ENCODE measurements at regions not wholly inside any gene's neighbourhood (a gene's known extent, or its start where the extent isn't known, plus 50 kb on each side); places are given as distances from the start of the nearest gene placed in this dataset.

DNA sequence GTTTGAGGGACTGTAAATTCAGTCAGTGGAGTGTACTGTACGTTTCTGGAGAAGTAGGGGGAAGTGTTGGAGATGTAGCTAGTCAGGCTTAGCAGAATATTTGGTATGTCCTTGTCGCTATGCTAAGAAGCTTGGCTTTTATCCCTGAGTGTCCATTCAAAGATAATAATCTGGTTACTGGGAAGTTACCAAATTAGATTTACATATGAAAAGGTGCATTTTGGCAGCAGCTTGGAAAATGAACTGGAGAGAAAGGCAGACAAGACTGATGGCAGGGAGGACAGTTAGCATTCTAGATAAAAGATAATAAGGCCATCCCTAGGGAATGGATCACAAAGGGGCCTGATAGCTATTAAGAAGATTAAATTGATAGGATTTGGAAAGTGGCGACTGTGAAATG, 58.7 kb downstream of the P2RY1 start:
- no peaks in the 10 kb centered on the region for H3K4me1 ChIP-seq (ENCODE audit: control insufficient read depth, insufficient read depth, low read length)
- no peak overlapping the region for H2AFZ ChIP-seq (ENCODE audit: control insufficient read depth, low read depth, low read length)
- no peaks in the 10 kb centered on the region for H3K79me2 ChIP-seq (ENCODE audit: control insufficient read depth, insufficient read depth, low read length)
- intact Hi-C loops (cut with micrococcal nuclease; ENCODE audit: unreplicated experiment) = no loop called here
- ChIA-PET SMC1A (ENCODE audit: uncharacterized antibody, unreplicated experiment) (no interaction called here), RAD21 (ENCODE audit: unreplicated experiment) (no interaction called here), CTCF (no interaction called here), POLR2A (no interaction called here)
- H3K4me3 ChIP-seq = no peak overlapping the region
- FAIRE-seq (no peak), ATAC-seq (no peak), DNase-seq (ENCODE audit: low read depth, low spot score) (no peak)
- no peaks in the 10 kb centered on the region; the same call in 2 of the 3 replicates for H3K9me3 ChIP-seq (replicated peaks; ENCODE audit: control insufficient read depth, insufficient read depth, low read length)
- in situ Hi-C loops (cut with MboI) = no loop called here
- no peaks in the 10 kb centered on the region for H3K36me3 ChIP-seq (ENCODE audit: control insufficient read depth in 2 of 2, insufficient read depth in 2 of 2, low read length in 1 of 2)
- H3K4me2 ChIP-seq (ENCODE audit: control insufficient read depth, insufficient read depth) = no peak overlapping the region
- H3K9ac ChIP-seq (ENCODE audit: control insufficient read depth, insufficient read depth, low read length) = no peak overlapping the region
- 14% methylated on average over 3 of the region's 3 CpGs for WGBS (ENCODE audit: insufficient coverage, insufficient replicate concordance, low lambda C conversion rate, missing lambda C conversion rate)
- no peaks in the 10 kb centered on the region; a peak in 1 of 4 replicates for H3K27me3 ChIP-seq (replicated peaks in 1 of 2; ENCODE audit: control insufficient read depth in 2 of 2, insufficient read depth in 2 of 2, low read length in 1 of 2)
- TF ChIP-seq ETV6 (conservative IDR thresholded peaks at IDR 0.05 in 1 of 2, IDR thresholded peaks at IDR 0.05 in 1 of 2; ENCODE audit: borderline replicate concordance in 1 of 2, low read depth in 1 of 2) (no peak), MYC (IDR thresholded peaks at IDR 0.05; ENCODE audit: insufficient read depth, insufficient read length, insufficient replicate concordance, low read length, severe bottlenecking) (no peak), SIX5 (IDR thresholded peaks at IDR 0.05; ENCODE audit: low read depth, low read length, severe bottlenecking) (no peak), STAT3 (IDR thresholded peaks at IDR 0.05; ENCODE audit: low read depth, low read length) (no peak), SMC3 (IDR thresholded peaks at IDR 0.05; ENCODE audit: borderline replicate concordance, low read length) (no peak)
- no TSS peak for BruUV-seq (replicated peaks)
- H4K20me1 ChIP-seq (ENCODE audit: control insufficient read depth, insufficient read depth) = no peaks in the 10 kb centered on the region
- H3K27ac ChIP-seq (ENCODE audit: control insufficient read depth, insufficient read depth) = no peak overlapping the region

GRCh38 chr3:152899306-152899705, 64.4 kb downstream of the P2RY1 start:
- in situ Hi-C loops (cut with MboI) = no loop called here
- RAD21 ChIA-PET (ENCODE audit: unreplicated experiment) = no interaction called here
- no peak for FAIRE-seq
- TF ChIP-seq JUNB (IDR thresholded peaks at IDR 0.05) = no peak
- TF ChIP-seq, protein P1, sequence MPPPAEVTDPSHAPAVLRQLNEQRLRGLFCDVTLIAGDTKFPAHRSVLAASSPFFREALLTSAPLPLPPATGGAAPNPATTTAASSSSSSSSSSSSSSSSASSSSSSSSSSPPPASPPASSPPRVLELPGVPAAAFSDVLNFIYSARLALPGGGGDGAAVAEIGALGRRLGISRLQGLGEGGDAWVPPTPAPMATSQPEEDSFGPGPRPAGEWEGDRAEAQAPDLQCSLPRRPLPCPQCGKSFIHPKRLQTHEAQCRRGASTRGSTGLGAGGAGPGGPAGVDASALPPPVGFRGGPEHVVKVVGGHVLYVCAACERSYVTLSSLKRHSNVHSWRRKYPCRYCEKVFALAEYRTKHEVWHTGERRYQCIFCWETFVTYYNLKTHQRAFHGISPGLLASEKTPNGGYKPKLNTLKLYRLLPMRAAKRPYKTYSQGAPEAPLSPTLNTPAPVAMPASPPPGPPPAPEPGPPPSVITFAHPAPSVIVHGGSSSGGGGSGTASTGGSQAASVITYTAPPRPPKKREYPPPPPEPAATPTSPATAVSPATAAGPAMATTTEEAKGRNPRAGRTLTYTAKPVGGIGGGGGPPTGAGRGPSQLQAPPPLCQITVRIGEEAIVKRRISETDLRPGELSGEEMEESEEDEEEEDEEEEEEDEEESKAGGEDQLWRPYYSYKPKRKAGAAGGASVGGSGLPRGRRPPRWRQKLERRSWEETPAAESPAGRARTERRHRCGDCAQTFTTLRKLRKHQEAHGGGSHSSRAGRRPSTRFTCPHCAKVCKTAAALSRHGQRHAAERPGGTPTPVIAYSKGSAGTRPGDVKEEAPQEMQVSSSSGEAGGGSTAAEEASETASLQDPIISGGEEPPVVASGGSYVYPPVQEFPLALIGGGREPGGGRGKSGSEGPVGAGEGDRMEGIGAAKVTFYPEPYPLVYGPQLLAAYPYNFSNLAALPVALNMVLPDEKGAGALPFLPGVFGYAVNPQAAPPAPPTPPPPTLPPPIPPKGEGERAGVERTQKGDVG (CRISPR knock-in tag; IDR thresholded peaks at IDR 0.05) = no peak
- no peak for TF ChIP-seq IRF5 (IDR thresholded peaks at IDR 0.05; ENCODE audit: borderline replicate concordance)
- TF ChIP-seq CREM (IDR thresholded peaks at IDR 0.05; ENCODE audit: low read depth) = no peak
- no peak for TF ChIP-seq CBX5 (IDR thresholded peaks at IDR 0.05; ENCODE audit: low read depth)
- TF ChIP-seq HDAC2 (IDR thresholded peaks at IDR 0.05) = no peak
- no peak for TF ChIP-seq ZNF274 (IDR thresholded peaks at IDR 0.05; ENCODE audit: insufficient read depth, insufficient read length)
- no peak for TF ChIP-seq ESRRA (IDR thresholded peaks at IDR 0.05; ENCODE audit: low read length)
- TF ChIP-seq IRF3 (IDR thresholded peaks at IDR 0.05) = no peak

More at GRCh38 chr3:152899306-152899705, 64.4 kb downstream of the P2RY1 start:
- ATAC-seq (no peak), DNase-seq (ENCODE audit: low read depth, low spot score) (no peak)
- Histone ChIP-seq H3K4me3 (no peak overlapping the region), H3K36me3 (ENCODE audit: control insufficient read depth in 2 of 2, insufficient read depth in 2 of 2, low read length in 1 of 2) (no peaks in the 10 kb centered on the region), H3K9ac (ENCODE audit: control insufficient read depth, insufficient read depth, low read length) (no peak overlapping the region), H3K27me3 (replicated peaks in 1 of 2; ENCODE audit: control insufficient read depth in 2 of 2, insufficient read depth in 2 of 2, low read length in 1 of 2) (no peaks in the 10 kb centered on the region), H3K79me2 (ENCODE audit: control insufficient read depth, insufficient read depth, low read length) (no peaks in the 10 kb centered on the region), H3K4me1 (ENCODE audit: control insufficient read depth, insufficient read depth, low read length) (no peaks in the 10 kb centered on the region), H2AFZ (ENCODE audit: control insufficient read depth, low read depth, low read length) (no peak overlapping the region), H3K9me3 (replicated peaks; ENCODE audit: control insufficient read depth, insufficient read depth, low read length) (no peaks in the 10 kb centered on the region; the same call in 2 of the 3 replicates), H4K20me1 (ENCODE audit: control insufficient read depth, insufficient read depth) (no peaks in the 10 kb centered on the region), H3K27ac (ENCODE audit: control insufficient read depth, insufficient read depth) (no peak overlapping the region), H3K4me2 (ENCODE audit: control insufficient read depth, insufficient read depth) (no peak overlapping the region)
- ChIA-PET SMC1A (ENCODE audit: uncharacterized antibody, unreplicated experiment) (no interaction called here), POLR2A (no interaction called here), CTCF (no interaction called here)
- intact Hi-C loops (cut with micrococcal nuclease; ENCODE audit: unreplicated experiment) = no loop called here
- 24% methylated on average over 2 of the region's 2 CpGs for WGBS (ENCODE audit: insufficient coverage, insufficient replicate concordance, low lambda C conversion rate, missing lambda C conversion rate)
- no TSS peak for BruUV-seq (replicated peaks)

Data from GM12878 (cell line).